ENCODE measurements at regions not wholly inside any gene's neighbourhood (a gene's known extent, or its start where the extent isn't known, plus 50 kb on each side); places are given as distances from the start of the nearest gene placed in this dataset.

- TF ChIP-seq, protein P1, sequence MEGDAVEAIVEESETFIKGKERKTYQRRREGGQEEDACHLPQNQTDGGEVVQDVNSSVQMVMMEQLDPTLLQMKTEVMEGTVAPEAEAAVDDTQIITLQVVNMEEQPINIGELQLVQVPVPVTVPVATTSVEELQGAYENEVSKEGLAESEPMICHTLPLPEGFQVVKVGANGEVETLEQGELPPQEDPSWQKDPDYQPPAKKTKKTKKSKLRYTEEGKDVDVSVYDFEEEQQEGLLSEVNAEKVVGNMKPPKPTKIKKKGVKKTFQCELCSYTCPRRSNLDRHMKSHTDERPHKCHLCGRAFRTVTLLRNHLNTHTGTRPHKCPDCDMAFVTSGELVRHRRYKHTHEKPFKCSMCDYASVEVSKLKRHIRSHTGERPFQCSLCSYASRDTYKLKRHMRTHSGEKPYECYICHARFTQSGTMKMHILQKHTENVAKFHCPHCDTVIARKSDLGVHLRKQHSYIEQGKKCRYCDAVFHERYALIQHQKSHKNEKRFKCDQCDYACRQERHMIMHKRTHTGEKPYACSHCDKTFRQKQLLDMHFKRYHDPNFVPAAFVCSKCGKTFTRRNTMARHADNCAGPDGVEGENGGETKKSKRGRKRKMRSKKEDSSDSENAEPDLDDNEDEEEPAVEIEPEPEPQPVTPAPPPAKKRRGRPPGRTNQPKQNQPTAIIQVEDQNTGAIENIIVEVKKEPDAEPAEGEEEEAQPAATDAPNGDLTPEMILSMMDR (IDR thresholded peaks at IDR 0.05): no peak
- TF ChIP-seq EZH2 (IDR thresholded peaks at IDR 0.05) (no peak), EZH2phosphoT487 (IDR thresholded peaks at IDR 0.05) (no peak)
Measured at GRCh38 chr11:96614846-96615245, 225.0 kb downstream of the JRKL start.
